PFSK-1 (cell line): ENCODE measurements at regions not wholly inside any gene's neighbourhood (a gene's known extent, or its start where the extent isn't known, plus 50 kb on each side); places are given as distances from the start of the nearest gene placed in this dataset.

ENCODE experiments used
- POLR2AphosphoS5 ChIP-seq: IDR thresholded peaks from 2 replicates; pipeline ENCODE4 v1.6.1; 2012; ENCODE audit warnings: low read depth, mild to moderate bottlenecking, control low read depth, low read length, moderate library complexity
- SIN3A ChIP-seq: IDR thresholded peaks from 2 replicates; pipeline ENCODE4 v1.6.1; 2012; ENCODE audit warnings: mild to moderate bottlenecking, low read length, moderate library complexity, borderline replicate concordance; ENCODE audit not compliant: insufficient read depth
- TAF1 ChIP-seq: IDR thresholded peaks from 2 replicates; pipeline ENCODE4 v1.6.1; 2012; ENCODE audit warnings: low read length, control low read depth, borderline replicate concordance; ENCODE audit not compliant: insufficient read depth
- TF ChIP-seq, protein P1 (sequence below), 2 experiments: IDR thresholded peaks; 2 replicates each; pipeline versions ENCODE4 v1.6.1 to v1.8.0; 2011 to 2012; ENCODE audit warnings: low read depth in 2 of 2, low read length in 2 of 2, control low read depth in 1 of 2, inconsistent platforms in 1 of 2, mild to moderate bottlenecking in 1 of 2, moderate library complexity in 1 of 2; ENCODE audit not compliant: insufficient read depth in 1 of 2

DNA sequence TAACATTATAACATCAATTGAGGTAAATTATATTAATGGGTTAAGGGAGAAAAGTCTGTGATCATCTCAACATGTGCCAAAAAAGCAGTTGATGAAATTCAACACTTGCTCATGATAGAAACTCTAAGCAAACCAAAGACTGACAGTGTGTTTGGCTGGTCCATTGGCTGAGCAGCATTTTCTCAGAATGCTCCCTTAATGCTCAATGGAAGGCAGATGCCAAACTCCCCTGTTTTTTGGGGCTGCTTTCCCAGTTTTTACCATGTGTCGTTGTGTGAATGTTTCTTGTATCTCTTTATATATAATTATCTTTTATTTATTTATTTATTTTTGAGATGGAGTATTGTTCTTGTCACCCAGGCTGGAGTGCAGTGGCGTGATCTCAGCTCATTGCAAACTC is 114.7 kb downstream of the SEC23IP start:
- TF ChIP-seq POLR2AphosphoS5, result no peak
- no peak for TF ChIP-seq SIN3A
- no peak for TF ChIP-seq TAF1
- TF ChIP-seq, protein P1, sequence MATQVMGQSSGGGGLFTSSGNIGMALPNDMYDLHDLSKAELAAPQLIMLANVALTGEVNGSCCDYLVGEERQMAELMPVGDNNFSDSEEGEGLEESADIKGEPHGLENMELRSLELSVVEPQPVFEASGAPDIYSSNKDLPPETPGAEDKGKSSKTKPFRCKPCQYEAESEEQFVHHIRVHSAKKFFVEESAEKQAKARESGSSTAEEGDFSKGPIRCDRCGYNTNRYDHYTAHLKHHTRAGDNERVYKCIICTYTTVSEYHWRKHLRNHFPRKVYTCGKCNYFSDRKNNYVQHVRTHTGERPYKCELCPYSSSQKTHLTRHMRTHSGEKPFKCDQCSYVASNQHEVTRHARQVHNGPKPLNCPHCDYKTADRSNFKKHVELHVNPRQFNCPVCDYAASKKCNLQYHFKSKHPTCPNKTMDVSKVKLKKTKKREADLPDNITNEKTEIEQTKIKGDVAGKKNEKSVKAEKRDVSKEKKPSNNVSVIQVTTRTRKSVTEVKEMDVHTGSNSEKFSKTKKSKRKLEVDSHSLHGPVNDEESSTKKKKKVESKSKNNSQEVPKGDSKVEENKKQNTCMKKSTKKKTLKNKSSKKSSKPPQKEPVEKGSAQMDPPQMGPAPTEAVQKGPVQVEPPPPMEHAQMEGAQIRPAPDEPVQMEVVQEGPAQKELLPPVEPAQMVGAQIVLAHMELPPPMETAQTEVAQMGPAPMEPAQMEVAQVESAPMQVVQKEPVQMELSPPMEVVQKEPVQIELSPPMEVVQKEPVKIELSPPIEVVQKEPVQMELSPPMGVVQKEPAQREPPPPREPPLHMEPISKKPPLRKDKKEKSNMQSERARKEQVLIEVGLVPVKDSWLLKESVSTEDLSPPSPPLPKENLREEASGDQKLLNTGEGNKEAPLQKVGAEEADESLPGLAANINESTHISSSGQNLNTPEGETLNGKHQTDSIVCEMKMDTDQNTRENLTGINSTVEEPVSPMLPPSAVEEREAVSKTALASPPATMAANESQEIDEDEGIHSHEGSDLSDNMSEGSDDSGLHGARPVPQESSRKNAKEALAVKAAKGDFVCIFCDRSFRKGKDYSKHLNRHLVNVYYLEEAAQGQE (IDR thresholded peaks at IDR 0.05; ENCODE audit: insufficient read depth in 1 of 2, low read depth in 2 of 2, low read length in 2 of 2), result no peak
